NOMO-1 treated with DMSO at 0.1 percent for 48 hours (cell line): ENCODE measurements at regions not wholly inside any gene's neighbourhood (a gene's known extent, or its start where the extent isn't known, plus 50 kb on each side); places are given as distances from the start of the nearest gene placed in this dataset.

ENCODE experiments used
- DNase-seq: peaks from one replicate; lab custom pipeline; 2025; ENCODE audit not compliant: unreplicated experiment; lab: John Stamatoyannopoulos, UW

GRCh38 chr18:46374850-46375249, 270.7 kb downstream of the HAUS1 start:
- no peak for DNase-seq

- DNase-seq = no peak
Observed at GRCh38 chr18:46377557-46377956, 273.4 kb downstream of the HAUS1 start.

- DNase-seq = no peak
Observed at GRCh38 chr18:46378126-46378863, 274.1 kb downstream of the HAUS1 start.

- DNase-seq = no peak
Observed at GRCh38 chr18:46378864-46379207, 274.7 kb downstream of the HAUS1 start.

GRCh38 chr18:46379323-46379950, 275.3 kb downstream of the HAUS1 start:
- DNase-seq = no peak

GRCh38 chr18:46385124-46385523, 271.9 kb downstream of the LOXHD1 start:
- no peak for DNase-seq

GRCh38 chr18:46386788-46387187, 270.2 kb downstream of the LOXHD1 start:
- DNase-seq = no peak

- DNase-seq = no peak
Observed at GRCh38 chr18:46387441-46388131, 269.4 kb downstream of the LOXHD1 start.

GRCh38 chr18:46388286-46388685, 268.7 kb downstream of the LOXHD1 start:
- no peak for DNase-seq

GRCh38 chr18:46392576-46392975, 264.4 kb downstream of the LOXHD1 start:
- DNase-seq = no peak

GRCh38 chr18:46393230-46393629, 263.8 kb downstream of the LOXHD1 start:
- DNase-seq = no peak

GRCh38 chr18:46393961-46394360, 263.1 kb downstream of the LOXHD1 start:
- DNase-seq = no peak

- DNase-seq = no peak
Observed at GRCh38 chr18:46395795-46396194, 261.2 kb downstream of the LOXHD1 start.

GRCh38 chr18:46397174-46397573, 259.8 kb downstream of the LOXHD1 start:
- DNase-seq = no peak

GRCh38 chr18:46398005-46398404, 259.0 kb downstream of the LOXHD1 start:
- DNase-seq = no peak

GRCh38 chr18:46398625-46399024, 258.4 kb downstream of the LOXHD1 start:
- no peak for DNase-seq

- no peak for DNase-seq
Observed at GRCh38 chr18:46399303-46399702, 257.7 kb downstream of the LOXHD1 start.

- no peak for DNase-seq
Observed at GRCh38 chr18:46400449-46400848, 256.6 kb downstream of the LOXHD1 start.

GRCh38 chr18:46401486-46402070, 255.4 kb downstream of the LOXHD1 start:
- DNase-seq = no peak

GRCh38 chr18:46402396-46402795, 254.6 kb downstream of the LOXHD1 start:
- DNase-seq = no peak

- no peak for DNase-seq
Observed at GRCh38 chr18:46402945-46403344, 254.1 kb downstream of the LOXHD1 start.
